Prostate gland (tissue), 2 donors: ENCODE measurements at regions not wholly inside any gene's neighbourhood (a gene's known extent, or its start where the extent isn't known, plus 50 kb on each side); places are given as distances from the start of the nearest gene placed in this dataset.

Experiments
- POLR2A ChIP-seq: fragments of 450-650 bp; IDR thresholded peaks from one replicate; pipeline ENCODE4 v1.6.1; 2016; ENCODE audit warnings: antibody characterized with exemption, mild to moderate bottlenecking
- POLR2AphosphoS5 ChIP-seq: sonication (generic); formaldehyde crosslinking; IDR thresholded peaks from one replicate; pipeline ENCODE4 v1.6.1; 2017; ENCODE audit warnings: antibody characterized with exemption
- TF ChIP-seq, protein P1 (sequence below), 4 experiments: fragments of 200-600 bp in 2 of 4; fragments of 450-650 bp in 2 of 4; sonication (generic) in 2 of 4; IDR thresholded peaks; 1 replicate in 3 of 4; 2 replicates in 1 of 4; pipeline ENCODE4 v1.5.1; 2016 to 2019; ENCODE audit warnings: antibody characterized with exemption in 4 of 4, mild to moderate bottlenecking in 2 of 4, moderate library complexity in 2 of 4

DNA sequence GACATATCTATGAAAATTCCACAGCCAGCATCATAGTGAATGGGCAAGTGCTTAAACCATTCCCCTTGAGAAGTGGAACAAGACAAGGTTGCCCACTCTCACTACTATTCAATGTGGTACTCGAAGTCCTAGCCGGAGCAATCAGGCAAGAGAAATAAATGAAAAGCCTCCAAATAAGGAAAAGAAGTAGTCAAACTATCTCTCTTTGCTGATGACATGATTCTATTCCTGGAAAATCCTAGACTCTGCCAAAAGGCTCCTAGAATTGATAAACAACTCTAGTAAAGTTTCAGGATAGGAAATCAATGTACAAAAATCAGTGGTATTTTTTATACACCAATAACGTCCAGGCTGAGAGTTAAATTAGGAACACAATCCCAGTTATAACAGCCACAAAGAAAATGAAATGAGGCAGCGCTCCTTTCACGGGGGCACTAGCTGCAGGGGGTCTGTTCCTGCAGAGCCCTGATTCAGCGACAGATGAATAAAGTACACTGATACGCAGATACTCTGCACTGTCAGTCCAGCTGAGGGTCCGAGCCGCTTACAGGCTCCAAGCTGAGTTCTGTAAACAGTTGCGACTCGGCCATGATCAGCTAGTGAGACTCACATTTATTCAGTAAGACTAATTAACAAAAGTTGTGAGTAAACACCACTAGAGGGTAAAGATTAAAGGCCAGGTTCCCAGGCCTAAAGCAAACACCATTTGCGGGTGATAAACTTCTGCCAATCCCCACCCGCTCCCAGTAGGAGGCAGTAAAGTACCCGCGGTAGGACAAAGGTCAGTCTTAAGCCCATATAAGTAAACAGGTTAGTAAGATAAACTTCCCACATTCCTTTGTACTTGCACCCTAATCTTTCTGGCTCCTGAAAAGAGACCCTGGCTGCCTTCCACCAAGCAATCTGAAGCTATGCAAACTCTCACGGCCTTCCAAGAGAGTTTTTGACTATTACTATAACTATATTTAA lies 290.6 kb upstream of the GRID2 start:
- TF ChIP-seq, protein P1, sequence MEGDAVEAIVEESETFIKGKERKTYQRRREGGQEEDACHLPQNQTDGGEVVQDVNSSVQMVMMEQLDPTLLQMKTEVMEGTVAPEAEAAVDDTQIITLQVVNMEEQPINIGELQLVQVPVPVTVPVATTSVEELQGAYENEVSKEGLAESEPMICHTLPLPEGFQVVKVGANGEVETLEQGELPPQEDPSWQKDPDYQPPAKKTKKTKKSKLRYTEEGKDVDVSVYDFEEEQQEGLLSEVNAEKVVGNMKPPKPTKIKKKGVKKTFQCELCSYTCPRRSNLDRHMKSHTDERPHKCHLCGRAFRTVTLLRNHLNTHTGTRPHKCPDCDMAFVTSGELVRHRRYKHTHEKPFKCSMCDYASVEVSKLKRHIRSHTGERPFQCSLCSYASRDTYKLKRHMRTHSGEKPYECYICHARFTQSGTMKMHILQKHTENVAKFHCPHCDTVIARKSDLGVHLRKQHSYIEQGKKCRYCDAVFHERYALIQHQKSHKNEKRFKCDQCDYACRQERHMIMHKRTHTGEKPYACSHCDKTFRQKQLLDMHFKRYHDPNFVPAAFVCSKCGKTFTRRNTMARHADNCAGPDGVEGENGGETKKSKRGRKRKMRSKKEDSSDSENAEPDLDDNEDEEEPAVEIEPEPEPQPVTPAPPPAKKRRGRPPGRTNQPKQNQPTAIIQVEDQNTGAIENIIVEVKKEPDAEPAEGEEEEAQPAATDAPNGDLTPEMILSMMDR (IDR thresholded peaks at IDR 0.05) = no peak
- TF ChIP-seq POLR2AphosphoS5 (no peak), POLR2A (no peak)
